CD4-positive, alpha-beta T cell treated with Interleukin-17A for 4 hours (primary cell): ENCODE measurements at regions not wholly inside any gene's neighbourhood (a gene's known extent, or its start where the extent isn't known, plus 50 kb on each side); places are given as distances from the start of the nearest gene placed in this dataset.

Source experiments
- DNase-seq: peaks from one replicate; pipeline ENCODE4 v3.0.0-alpha.2; 2020; ENCODE audit warnings: mixed read lengths

DNA sequence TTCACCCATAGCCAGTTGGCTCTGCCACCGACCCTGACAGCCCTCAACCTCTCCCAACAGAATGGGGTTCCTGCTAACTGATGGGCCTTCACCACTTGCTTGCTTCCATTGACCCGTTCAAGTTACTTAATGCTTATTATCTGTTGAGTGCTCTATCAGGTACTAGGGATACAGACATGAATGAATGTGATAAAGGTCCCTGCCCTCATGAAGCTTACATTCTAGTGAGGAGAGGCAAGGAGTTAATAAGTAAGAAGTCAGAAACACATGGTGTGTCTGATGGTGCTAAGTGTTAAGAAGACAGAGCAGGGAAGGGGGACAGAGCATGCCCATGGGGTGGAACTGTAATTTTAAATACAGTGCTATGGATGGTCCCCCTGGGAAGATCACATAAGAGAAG lies 107.5 kb upstream of the JUN start:
- DNase-seq: no peak

DNA sequence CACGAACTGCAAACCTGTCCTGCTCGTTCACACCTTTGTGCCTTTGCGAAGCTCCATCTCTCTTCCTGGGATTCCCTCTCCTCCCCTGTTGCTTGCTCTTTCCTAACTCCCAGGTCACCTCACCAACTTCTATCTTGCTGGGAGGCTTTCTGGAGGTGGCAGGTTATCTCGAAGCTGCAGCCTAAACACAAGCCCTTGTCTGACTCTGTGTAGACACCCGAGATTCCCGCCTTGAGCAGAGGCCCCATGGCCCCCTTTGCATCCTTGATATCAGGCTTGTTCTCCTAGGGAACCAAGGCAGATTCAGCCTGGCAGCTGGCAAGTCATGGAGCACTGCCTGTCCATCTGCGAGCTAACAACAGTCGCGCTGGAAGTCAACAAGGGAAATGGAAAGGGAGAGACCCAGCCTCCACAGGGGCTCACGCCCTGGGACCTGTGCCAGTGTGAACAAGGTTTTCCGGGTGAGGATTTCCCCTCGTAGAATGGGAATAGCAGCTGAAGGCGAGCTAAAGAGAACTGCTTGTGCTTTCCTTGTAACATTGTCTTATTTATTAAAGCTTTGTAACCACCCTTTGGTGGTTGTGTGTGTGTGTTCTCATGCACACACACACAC lies 109.5 kb upstream of the JUN start:
- no peak for DNase-seq

GRCh38 chr1:58895082-58895481 lies 111.2 kb upstream of the JUN start:
- no peak for DNase-seq

GRCh38 chr1:58895559-58896145 lies 111.8 kb upstream of the JUN start:
- no peak for DNase-seq

DNA sequence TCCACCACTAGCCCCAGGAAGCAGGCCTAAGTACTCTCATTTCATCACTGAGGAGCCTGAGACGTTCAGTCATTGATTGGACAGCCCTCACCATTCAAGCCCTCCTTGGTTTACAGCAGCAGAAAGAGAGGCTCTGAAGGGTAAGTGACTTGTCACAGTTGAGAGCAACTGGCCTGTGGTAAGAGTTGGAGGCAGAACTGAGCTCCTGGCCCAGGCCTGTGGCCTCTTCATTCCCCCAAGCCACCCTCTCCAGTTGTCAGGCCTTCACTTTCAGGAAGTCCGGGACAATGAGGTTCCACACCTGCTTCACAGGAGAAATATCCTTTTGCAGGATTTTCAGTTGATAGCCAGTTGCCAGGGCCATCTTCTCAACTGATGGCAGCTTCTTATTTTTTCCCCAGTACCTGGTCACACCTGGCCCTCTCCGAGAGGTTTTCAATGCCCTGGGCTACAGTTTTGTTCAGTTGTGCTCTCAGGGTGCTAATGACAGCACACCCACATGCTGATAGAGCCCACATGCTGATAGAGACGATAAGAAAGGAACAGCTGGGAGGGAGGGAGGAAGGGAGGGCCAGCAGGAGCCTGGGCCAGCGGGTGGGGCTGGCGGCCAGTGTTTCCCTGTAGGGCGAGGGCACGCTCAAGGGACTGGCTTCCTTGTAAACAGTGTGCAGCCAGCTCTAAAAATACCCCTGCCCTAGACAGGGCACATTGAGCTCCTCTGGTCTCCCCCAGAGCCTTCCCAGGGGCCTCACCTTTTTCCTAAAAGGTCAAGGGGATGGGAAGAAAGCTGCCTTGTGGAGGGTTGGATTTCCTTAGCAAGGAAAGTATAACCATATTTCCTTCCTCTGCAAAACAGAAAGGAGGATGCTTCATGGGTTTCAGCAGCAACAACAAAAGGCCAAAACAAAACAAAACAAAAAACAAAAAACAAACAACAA lies 112.7 kb upstream of the JUN start:
- DNase-seq: no peak

GRCh38 chr1:58898739-58899586 lies 115.1 kb upstream of the JUN start:
- no peak for DNase-seq

GRCh38 chr1:58899587-58900271 lies 115.9 kb upstream of the JUN start:
- no peak for DNase-seq

DNA sequence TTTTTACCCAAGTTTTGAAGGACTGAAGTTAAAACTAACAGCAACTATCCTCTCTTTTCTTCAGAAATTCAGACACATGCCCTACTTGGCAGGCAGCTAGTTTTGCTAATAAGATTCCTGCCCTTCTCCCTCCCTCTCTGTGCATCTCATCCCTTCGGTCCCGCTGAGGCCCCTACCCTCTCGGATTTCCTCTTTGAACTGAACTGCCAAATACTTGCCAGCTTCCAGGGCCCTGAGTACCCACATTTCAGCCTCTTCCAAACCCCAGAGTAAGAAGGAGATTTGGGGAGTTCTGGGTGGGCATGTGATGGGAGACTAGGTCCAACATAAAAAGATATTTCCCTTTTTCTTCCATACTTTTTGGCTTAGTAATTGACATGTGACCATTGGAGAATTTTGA lies 116.5 kb upstream of the JUN start:
- no peak for DNase-seq

GRCh38 chr1:58901008-58901407 lies 117.2 kb upstream of the JUN start:
- no peak for DNase-seq

DNA sequence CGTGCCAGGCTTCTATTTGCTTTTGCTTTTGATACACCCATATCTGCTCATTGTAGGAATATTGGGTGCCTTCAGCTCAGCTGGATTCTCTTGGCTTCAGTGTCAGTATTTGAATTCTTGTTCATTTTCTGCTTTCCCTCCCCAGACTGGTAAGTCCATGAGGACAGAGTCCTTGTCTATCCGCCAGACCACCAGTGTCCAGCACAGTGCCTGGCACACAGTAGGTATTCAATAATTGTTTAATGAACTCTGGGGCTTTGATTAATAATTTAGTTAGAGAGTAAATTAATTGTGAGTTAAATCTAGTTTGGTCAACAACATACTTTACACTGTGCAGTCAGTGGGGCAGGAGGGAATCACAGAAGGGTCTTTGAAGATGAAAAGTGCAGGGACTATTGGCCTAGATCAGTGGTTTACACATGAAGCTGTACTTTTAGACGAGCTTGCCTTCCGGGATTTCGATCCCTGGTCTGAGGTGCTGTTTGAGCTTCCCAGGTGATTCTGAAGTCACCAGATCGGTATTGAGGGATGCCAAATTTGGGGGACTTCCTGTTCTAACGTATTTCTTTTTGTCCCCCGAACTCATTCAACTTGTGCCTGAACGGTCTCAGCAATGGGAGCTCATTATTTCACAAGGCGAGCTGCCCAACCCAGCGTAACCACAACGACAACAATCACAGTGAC lies 119.1 kb upstream of the JUN start:
- no peak for DNase-seq

DNA sequence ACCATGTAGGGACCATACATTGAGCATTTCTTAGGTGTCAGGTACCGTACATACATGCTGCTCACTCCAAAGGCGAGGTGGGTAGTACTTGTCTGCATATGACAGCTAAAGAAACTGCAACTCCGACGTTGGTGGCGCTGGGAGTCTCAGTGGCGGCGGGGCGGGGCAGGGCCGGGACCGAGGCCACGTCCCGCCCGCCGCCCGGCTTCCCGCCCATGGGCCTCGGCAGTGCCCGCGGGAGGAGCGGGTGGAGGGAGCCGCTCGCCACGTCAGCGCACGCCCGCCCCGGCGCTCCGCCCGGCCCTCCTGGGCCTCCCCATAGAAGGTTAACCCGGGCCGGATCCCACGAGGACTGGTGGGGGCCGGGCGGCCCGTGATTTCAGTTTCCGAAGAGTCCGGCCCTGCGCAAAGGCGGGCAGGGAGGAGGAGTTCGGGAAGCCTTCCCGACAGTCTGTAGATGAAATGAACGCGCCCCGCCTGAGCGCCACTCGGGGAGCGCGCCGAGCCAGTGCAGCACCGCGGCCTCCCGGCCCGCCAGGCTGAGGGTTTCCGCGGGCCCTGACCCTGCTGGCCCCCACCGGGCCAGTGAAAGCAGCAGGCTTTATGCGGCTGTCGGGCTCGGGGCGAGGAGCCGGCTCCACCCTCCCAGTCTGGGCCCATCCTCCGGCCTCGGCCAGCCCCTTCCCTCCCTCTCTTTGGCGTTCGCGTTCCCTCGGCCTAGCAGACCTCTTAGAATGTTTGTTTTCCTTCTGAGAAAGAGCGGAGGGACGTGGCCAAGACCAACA lies 119.9 kb upstream of the JUN start:
- DNase-seq: peak; percentile 86

DNA sequence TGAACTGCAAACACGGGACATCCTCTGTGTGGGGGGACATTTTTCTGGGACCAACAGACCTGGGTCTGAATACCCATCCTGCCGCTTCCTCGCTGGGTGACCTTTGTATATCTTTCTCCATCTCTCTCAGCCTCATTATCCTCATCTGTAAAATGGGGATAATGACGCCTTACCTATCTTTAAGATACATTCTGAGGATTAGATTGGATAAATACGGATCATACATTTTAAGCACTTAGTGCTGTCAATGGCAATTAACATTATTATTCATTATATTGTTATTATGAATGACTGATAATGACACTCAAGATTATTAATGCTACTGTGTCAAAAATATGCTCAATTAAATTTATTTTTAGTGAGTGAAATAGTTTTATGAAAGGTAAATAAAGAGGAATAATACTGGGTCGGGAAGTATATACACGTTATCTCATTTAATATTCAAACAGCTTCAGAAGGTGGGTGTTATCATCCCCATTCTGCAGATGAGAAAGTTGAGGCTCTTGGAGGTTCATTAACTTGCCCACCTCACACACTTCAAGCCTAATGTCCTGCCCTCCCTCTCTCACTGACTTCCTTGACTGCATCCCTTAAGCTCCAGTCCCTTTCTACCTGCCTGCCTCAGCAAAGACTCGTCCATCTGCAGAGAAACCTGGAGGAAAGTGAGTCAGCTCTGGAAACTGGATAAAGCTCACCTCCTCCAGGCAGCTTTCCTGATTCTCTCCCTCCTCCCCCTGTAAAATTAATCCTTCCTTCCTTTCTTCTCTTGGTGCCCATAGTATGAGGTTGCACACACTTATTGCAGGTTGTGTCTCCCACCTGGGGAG lies 120.7 kb upstream of the JUN start:
- no peak for DNase-seq

- DNase-seq: no peak
Measured at GRCh38 chr1:58905126-58905490, 121.3 kb upstream of the JUN start.

DNA sequence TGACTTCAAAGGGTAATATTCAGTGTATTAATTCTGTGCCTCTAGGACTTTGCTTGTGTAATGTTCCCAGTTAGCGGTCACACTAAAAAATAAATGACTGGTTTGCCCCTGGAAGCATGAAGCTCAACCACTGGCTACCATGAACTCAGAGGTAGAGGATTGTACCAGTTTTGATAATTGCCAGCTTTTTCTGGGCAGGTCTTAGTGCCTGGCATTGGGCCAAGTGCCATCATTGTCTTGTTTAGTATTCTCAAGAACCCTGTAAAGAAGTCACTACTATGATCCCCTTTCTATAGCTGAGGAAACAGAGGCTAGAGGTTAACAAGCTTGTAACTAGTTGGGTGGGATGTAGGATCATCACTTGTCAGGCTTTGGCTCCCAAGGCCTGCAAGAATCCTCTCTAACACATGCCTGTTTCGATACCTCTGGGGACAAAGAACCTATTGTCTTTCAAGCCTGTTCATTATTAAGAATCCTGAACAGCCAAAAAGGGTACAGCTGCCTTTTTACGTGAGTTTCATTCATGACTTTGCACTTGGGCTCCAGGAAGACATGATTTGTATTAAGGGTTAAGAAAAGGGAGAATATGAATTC lies 121.9 kb upstream of the JUN start:
- no peak for DNase-seq

- DNase-seq: no peak
Measured at GRCh38 chr1:58907398-58907797, 123.6 kb upstream of the JUN start.

GRCh38 chr1:58908561-58909560 lies 125.0 kb upstream of the JUN start:
- no peak for DNase-seq

- DNase-seq: no peak
Measured at GRCh38 chr1:58909914-58910681, 126.3 kb upstream of the JUN start.
